Stimulated activated CD4-positive, alpha-beta T cell treated with anti-CD3 and anti-CD28 coated beads, TNF-alpha, amount 100 ng/mL, for 48 hours (primary cell): ENCODE measurements at regions not wholly inside any gene's neighbourhood (a gene's known extent, or its start where the extent isn't known, plus 50 kb on each side); places are given as distances from the start of the nearest gene placed in this dataset.
"Not testable (repeated sequence)": the region's sequence is repeated elsewhere in the genome, so short reads cannot be mapped to it uniquely, and the experiment has no call there.

ENCODE experiments used
- DNase-seq, 3 donors: peaks; one replicate each; pipeline ENCODE4 v3.0.0-alpha.2; 2020; ENCODE audit warnings: low read depth in 3 of 3

DNA sequence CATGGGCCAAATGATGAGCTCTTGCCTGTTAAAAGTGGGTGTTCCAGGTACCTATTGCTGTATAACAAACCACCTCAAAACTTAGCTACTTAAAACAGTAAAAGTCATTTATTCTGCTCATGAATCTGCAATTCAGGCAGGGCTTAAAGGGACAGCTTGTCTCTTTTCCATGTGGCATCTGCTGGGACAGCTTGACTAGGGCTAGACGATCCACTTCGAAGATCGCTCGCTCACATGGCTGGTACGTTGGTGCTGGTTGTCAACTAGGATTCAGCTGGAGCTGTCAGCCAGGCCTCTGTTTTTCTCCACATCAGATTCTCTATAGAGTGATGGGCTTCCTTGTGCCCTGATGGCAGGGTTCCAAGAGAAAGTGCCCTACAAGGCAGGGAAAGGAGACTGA is 581.3 kb downstream of the NTRK3 start:
- no peak for DNase-seq

DNA sequence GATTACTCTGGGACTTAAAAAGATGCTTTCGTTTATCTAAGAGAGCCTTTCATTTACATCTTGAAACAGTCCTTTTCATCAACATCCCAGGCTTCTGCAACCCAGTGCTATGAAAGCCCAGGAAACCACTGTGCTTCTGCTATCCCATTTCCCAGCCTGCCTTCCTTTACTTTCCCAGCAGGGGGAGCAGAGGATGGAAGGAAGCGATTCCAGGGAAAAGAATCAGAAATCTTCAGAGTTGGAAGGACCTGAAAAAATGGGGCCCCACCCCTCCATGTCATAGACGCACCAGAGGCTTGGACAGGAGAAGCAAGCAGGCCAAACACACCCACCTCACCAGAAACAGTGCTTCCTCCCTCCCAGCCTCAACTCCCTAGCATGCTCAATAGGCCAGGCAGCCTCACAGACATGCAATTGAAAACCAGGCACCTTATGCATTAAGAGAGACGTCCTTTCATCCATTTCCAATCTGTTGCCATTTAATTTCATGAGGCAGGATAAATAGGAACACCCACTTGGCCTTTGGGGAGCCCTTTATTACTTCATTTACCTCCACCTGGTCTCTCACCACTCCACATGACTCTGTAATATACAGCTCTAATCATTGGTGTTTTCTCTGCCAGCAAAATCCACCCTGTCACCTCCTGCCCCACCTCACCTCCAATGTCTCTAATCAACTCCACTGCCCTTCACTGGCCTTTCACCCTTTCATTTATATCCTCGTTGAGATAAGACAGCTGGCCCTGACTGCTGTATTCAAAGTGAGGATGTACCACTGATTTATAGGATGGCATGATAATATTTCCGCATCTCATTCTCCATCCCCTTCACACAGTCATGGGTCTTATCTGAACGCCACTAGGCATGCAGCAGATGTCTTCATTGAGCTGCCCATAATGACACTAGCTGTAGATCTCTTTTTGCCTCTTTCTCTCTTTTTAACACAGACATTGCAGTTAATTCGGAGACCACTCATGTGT is 583.9 kb downstream of the NTRK3 start:
- no peak for DNase-seq

DNA sequence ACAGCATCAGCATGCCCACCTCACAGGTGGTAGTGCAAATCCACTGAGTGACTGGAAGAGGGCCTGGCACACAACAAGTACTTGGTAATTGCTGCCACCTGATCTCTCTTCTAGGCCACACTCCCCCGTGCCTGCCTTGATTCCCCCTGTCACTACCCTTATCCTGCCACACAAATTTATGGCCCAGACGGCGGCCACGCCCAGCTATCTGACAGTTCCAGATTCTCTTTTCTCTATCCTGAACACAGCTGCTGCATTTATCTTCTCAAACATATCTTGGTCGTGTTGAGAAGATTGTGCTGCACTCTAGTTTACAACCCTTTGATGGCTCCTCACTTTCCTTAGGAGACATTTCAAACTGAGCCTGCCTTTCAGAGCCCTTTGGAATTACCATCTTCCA is 585.2 kb downstream of the NTRK3 start:
- no peak for DNase-seq

DNA sequence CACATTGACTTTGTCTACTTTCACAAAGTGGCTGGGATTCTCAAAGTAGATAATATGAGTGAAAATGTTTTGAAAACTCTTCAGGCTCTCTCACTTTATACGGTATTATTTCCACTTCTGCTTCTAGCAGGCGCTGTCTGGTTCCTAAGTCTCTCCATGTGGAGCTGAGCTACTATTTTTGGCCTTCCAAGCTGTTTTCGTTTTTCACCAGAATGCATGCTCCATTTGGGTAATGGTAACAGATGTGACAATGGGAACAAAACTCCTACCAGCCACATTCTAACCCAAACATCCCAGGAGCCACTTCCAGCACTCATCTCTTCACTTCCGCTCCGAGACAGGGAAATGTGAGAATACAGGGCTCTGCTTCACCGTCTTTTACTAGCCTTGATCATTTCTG is 586.7 kb downstream of the NTRK3 start:
- DNase-seq: no peak

DNA sequence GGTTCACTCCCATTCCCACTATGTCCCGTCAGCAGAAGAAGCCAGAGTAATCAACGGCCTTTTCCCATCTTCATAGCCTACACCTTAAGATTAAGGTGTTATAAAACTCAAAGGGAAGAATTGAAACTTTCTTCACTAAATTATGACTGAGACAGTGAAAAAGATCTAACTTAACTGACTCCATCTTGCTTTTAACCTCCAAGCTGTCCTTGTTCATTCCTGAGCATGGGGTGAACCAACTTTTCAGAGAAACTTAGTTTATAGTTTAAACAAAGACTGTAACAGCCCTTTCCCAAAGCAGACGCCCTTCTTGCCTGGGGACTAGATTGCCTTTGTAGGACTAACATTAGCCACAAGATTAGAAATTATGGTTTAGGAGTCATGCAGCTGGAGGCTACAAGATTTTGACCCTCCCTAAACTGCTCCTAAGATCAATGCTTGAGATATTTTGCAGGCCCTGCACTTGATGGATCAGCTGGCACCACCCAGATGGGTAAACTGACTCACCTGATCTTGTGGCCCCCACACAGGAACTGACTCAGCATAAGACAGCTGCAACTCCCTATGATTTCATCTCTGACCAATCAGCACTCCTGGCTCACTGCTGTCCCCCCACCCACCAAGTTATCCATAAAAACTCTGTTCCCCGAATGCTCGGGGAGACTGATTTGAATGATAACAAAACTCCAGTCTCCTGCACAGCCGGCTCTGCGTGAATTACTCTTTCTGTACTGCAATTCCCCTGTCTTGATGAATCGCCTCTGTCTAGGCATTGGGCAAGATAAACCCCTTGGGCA is 587.6 kb downstream of the NTRK3 start:
- not testable (repeated sequence) for DNase-seq

DNA sequence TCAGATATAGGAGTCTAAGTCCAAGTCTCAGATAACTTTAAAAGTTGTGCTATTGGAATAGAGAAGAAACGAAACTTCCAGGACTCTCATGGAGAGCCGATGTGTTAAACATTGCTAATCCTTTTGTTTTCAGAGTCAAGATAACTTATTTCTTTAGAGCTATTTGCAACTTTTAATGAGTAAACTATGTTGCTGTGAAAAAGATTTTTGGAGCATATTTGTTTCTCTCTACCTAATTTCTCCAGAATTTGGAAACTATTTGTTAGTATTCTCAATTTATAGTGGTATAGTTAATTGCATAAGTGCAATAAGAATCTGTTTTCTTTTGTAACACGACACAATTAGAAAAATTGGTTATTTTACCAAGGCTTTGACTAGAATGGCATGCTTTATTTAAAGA is 588.9 kb downstream of the NTRK3 start:
- DNase-seq: no peak

DNA sequence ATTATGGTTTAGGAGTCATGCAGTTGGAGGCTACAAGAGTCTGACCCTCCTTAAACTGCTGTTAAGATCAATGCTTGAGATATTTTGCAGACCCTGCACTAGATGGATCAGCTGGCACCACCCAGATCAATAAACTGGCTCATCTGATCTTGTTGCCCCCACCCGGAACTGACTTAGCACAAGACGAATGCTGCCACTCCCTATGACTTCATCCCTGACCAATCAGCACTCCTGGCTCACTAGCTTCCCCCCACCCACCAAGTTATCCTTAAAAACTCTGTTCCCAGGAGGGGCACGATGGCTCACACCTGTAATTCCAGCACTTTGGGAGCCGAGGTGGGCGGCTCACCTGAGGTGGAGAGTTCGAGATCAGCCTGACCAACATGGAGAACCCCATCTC is 594.0 kb downstream of the NTRK3 start:
- DNase-seq: no peak

DNA sequence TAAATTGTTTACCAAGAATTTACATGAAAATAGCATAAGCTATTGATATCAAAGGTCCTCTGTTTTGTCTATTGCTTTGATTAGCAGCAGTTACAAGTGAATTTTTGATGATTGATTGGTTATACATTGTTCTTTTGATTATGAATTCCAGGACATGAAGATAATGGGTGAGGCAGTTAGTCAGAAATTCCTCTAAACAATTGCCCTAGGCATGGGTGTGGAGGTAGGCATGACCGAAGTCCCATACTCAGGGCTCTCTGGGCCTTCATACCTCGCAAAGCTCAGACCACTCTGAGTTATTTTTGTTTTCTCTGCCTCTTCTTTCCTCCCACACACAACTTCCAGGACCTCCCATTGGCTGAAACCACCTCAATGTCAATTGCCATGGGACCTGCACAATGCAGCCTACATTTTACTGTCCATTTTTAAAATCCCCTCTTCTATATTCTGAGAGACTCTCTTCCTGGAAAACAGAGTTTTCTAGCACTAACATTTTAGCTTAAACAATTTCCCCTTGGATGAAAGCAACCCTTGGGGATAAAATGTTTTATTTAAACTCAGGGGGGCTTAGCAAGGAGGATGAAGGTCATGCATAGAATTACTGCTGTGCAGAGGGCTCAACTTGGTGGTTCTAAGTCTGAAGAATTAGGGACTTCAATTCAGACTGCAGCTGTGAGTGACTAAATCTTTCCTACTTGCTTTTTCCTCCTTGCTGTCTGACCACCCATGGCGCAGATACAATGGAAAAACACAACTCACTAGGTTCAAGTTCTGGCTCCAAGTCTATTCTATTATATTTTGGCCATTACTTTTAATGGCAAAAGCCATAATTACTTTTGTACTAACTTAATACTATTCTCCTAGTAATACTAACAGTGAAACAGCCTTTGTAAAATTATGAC is 594.8 kb downstream of the NTRK3 start:
- no peak for DNase-seq

DNA sequence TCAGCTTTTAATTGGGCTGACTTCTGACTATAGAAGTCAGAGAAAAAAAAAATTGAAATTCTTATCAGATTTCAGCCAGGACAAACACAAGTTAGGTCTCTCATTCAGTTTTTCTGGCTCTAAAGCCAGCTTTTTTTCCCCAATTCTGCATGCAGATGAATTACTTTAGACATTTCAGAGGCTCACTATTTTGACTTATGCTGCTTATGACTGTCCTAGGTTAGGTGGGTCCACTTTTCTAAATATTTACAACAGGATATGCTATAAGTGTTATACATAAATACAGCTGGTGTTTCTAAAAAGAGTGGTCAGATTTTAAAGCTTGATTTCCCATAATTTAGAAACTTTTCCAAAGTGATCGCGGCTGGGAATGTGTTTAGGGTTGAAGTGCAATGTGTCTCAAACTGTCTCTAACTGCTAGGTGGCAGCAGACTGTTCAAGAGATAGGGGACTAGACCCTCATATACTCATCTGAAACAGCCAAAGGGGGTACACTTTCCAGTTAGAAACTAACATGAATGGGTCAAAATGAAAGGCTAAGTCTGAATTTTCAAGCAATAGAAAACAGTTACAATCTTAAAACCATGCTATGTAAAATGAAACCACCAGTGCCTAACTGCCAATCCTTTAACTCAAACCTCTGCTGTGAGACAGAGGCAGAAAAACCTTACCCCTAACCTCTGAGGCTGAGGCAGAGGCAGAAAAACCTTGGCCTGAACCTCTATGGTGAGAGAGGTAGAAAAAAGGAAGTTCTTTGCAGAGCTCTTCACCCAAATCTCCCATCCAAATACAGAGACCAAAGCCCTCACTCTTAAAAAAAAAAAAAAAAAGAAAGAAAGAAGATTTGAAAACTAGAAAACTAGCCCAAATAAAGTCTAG is 596.0 kb downstream of the NTRK3 start:
- DNase-seq: no peak

DNA sequence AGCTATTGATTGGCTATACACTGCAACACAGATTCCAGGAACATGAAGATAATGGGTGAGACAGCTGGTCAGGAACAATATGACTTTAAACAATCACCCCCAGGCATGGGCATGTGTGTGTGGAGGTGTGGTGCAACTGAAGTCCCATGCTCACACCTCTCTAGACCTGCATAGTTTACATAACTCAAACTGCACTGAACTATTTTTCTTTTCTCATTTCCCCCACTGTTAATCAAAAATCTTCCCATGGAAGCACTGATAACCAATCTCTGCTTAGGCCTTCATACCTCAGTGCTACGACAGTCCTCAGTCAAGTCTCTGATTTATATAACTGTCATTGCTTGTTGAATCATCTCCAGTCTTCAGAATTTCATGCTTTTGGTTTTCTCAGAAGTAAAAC is 600.2 kb downstream of the NTRK3 start:
- DNase-seq: no peak

DNA sequence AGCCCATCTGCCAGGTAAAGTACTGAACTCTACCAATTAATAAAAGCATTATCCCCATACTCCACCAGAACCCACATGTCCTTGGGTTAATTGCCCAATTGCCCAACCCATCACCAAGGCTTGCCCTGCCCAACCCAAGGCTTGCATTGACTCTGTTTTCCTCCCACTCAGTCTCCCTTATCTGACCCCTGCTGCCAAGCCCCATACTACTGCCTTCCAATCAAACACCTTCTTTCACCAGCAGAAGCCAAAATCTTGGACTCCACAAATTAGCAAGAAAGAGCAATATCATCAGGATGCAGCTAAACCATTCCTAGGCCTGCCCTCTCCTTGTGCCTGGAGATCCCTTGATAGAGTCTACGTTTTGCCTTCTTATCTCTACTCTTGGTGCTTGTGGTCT is 602.9 kb downstream of the NTRK3 start:
- DNase-seq: no peak

DNA sequence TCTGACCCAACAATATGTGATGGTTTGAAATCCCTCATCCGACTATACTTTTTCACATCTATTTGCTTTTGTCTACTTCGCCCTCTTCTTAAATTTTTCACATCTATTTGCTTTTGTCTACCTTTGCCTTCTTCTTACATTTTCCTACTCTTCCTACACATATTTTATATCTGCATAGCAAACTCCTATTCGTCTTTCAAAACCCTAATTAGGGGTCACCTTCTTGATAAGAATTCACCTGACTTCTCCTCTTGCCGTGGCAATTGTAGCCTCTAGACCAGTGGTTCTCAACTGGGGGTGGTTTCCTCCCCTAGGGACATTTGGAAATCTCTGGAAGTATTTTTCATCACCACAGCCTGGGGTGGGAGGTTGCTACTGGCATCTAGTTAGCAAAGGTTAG is 607.4 kb downstream of the NTRK3 start:
- no peak for DNase-seq

DNA sequence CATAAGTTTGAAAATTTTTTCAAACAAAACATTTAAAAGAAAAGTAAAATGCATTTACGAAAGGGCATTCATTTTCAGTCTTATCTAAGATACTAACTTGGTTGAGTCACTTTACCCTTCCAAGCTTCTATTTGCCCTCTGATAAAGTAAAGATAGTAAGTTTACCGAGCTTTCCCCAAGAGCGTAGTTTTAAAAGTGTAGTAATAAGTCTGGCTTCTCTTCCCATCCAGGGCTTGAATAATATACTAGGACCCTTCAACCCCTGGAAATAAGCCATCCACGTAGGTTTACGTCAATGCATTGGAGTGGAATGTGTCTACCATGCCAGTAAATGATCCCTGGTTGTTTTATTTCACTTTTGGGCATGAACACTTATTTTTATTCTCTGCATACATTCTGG is 608.3 kb downstream of the NTRK3 start:
- DNase-seq: no peak

DNA sequence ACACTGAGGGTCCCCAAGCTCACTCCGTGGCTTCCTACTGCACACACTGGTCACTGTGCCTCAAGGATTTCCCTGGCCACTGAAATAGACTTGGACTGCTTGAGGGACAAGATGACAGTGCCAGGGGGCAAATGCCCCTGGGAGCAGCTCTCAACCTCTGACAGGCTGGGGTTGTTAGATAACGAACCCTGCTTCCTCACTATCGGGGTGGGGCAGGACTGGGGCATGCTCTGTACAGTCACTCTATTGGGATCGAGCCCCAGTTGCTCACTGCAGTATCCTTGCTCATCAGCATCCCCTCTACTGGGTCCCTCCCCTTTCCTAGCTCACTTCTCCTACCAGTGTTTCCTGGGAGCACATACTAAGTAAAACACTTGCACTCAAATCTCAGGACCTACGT is 610.8 kb downstream of the NTRK3 start:
- DNase-seq: no peak

DNA sequence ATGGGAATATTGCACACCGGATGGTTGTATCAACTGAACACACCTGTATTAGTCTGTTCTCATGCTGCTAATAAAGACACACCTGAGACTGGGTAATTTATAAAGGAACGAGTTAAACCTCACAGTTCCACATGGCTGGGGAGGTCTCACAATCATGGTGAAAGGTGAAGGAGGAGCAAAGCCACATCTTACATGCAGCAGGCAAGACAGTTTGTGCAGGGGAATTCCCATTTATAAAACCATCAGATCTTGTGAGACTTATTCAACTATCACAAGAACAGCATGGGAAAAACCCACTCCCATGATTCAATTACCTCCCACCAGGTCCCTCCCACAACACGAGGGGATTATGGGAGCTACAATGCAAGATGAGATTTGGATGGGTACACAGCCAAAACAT is 613.5 kb downstream of the NTRK3 start:
- DNase-seq: not testable (repeated sequence)

DNA sequence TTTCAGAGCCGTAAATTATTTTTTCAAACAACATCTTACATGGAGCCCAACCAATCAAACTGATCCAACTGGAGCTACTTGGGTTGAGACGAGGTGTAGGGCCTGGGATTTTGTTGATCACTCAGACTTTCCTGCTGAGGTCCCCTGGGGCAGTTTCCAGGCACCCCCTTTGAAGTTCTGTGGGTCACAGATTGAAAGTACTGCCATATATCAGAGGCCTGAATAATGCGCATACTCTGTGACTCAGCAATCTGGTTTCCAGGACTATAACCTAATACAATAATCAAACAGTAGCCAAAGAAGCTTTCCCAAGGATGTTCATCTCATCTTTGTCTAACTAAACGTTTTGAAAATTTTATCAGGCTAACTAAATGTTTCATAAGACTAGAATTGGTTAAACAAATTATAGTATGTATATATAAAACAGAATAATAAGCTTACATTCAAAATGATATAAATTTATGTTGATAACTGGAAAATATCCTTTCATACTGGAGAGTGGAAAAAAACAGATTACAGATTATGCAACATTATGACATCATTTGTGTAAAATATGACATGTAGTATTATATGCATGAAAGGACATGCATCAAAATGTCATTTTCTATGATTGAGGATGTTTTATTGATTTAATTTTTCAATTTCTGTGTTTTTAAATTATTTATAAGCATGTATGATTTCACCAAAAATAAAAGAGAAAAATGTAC is 617.1 kb downstream of the NTRK3 start:
- DNase-seq: no peak

DNA sequence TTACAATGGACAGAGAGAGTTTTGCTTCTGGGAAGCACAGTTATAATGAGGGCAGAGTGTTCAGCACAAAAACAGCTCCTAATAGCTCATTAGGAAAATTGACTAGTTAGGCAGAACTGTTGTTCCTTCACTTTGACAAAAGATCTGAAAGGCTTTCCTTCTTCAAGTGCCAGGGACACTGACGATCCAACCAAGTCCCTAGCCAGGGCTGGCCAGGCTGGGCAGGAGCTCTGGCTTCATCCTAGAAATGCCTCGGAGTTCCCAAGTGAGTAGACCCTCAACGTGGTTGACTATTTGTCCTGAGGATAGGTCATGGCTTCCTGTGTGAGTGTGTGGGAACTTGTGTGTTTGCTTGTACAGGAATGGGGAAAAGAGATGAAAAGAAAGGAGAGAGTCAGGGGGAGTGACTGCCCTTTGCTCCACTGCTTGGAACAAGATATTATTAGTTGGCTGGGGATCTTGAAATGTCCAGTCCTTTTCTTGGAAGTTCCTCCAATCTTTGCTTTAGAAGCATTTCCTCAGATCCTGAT is 617.9 kb downstream of the NTRK3 start:
- DNase-seq: no peak

DNA sequence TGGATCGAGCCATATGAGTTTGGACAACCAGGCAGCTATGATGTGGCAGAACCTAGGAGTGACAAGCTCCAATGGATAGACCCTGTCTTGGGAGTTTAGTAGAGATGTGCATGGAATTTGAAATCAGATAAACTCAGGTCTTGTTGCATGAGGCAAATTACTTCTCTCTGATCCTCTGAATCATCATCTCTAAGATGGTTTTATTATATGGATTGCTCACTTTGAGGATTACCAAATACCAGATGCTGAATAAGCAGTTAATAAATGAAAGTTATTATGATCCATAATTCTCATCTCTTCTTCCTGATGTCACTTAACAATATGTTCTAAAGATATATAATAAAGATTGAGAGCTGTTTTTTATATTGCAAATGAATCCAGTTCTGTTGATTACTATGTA is 622.2 kb downstream of the NTRK3 start:
- DNase-seq: no peak

DNA sequence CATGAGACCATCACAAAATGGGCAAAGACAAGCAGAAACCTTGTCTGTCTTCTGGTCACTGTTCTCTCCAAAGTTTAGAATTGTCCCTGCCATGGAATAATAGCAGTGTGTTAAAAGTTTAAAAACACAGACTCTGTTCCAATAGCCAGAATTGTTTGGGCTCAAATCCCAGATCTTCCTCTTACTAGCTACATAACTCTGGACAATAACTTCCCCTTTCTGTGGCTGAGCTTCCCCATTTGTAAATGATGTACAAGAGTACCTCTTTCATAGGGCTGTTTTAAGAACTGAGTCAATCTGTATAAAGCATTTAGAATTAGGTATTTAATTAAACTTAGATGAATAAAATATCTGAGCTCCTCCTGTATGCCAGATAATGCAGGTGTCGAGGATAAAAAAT is 623.0 kb downstream of the NTRK3 start:
- DNase-seq: no peak

DNA sequence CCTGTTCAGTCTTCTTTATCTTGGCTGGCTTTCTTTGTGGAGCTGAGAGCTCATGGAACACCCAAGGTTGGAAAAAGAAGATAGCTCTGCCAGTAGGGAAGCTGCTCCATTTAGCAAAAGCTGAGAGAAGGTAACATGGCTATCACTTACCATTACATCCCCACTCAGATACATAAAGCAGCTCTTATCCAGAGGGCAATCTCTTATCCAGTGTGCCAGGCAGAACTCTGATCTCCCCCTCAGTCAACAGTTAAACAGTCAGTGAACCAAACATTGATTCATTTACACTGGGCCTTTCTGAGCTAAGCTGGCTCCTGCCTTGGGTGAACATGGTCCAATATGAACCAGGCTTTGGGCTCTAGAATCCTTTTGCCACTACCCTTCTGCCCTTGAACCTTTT is 624.2 kb downstream of the NTRK3 start:
- DNase-seq: no peak
